Astrocyte (in vitro differentiated cells and primary cell): ENCODE measurements at regions not wholly inside any gene's neighbourhood (a gene's known extent, or its start where the extent isn't known, plus 50 kb on each side); places are given as distances from the start of the nearest gene placed in this dataset.

Experiments
- CTCF ChIP-seq: IDR thresholded peaks from 2 replicates; pipeline ENCODE4 v1.5.1; 2011; ENCODE audit warnings: low read depth, mild to moderate bottlenecking, inconsistent platforms, low read length, moderate library complexity; ENCODE audit not compliant: insufficient read depth
- EZH2 ChIP-seq: IDR thresholded peaks from 2 replicates; pipeline ENCODE4 v1.6.1; 2012; ENCODE audit warnings: mild to moderate bottlenecking, low read length, inconsistent platforms; ENCODE audit not compliant: insufficient read depth

GRCh38 chr10:53314876-53315275, 542.3 kb upstream of the MBL2 start:
- TF ChIP-seq CTCF: no peak
- no peak for TF ChIP-seq EZH2
